Activated naive CD8-positive, alpha-beta T cell treated with anti-CD3 and anti-CD28 coated beads for 36 hours (primary cell): ENCODE measurements at regions not wholly inside any gene's neighbourhood (a gene's known extent, or its start where the extent isn't known, plus 50 kb on each side); places are given as distances from the start of the nearest gene placed in this dataset.
"Not testable (repeated sequence)": the region's sequence is repeated elsewhere in the genome, so short reads cannot be mapped to it uniquely, and the experiment has no call there.

Source experiments
- DNase-seq: peaks from one replicate; pipeline ENCODE4 v3.0.0; 2021
- H3K27ac Mint-ChIP-seq: one replicate; pipeline ENCODE4 v1.8.0; 2022; ENCODE audit warnings: mild to moderate bottlenecking, moderate library complexity, mixed read lengths
- H3K27me3 Mint-ChIP-seq: one replicate; pipeline ENCODE4 v1.8.0; 2022; ENCODE audit warnings: mild to moderate bottlenecking, mixed read lengths
- H3K36me3 Mint-ChIP-seq: one replicate; pipeline ENCODE4 v1.8.0; 2021; ENCODE audit warnings: mild to moderate bottlenecking, mixed read lengths
- H3K4me1 Mint-ChIP-seq: one replicate; pipeline ENCODE4 v1.8.0; 2021; ENCODE audit warnings: mixed read lengths
- H3K4me3 Mint-ChIP-seq: one replicate; pipeline ENCODE4 v1.8.0; 2022; ENCODE audit warnings: mild to moderate bottlenecking, moderate library complexity, mixed read lengths
- H3K9me3 Mint-ChIP-seq: one replicate; pipeline ENCODE4 v1.8.0; 2022; ENCODE audit warnings: mixed read lengths

- H3K27me3 Mint-ChIP-seq, H3K27ac Mint-ChIP-seq, H3K9me3 Mint-ChIP-seq, H3K4me3 Mint-ChIP-seq, DNase-seq, H3K36me3 Mint-ChIP-seq, H3K4me1 Mint-ChIP-seq: not testable (repeated sequence)
Observed at GRCh38 chr4:111961026-111961425, 184.2 kb upstream of the FAM241A start.

GRCh38 chr4:111961809-111962208, 183.4 kb upstream of the FAM241A start:
- no peak overlapping the region for H3K4me3 Mint-ChIP-seq
- H3K36me3 Mint-ChIP-seq, result no peaks in the 10 kb centered on the region
- H3K4me1 Mint-ChIP-seq, result no peaks in the 10 kb centered on the region
- H3K27me3 Mint-ChIP-seq, result no peaks in the 10 kb centered on the region
- H3K27ac Mint-ChIP-seq, result no peak overlapping the region
- no peak for DNase-seq
- H3K9me3 Mint-ChIP-seq, result no peaks in the 10 kb centered on the region

GRCh38 chr4:111963158-111963700, 182.0 kb upstream of the FAM241A start:
- DNase-seq, result no peak
- Mint-ChIP-seq H3K27me3 (no peaks in the 10 kb centered on the region), H3K27ac (no peak overlapping the region)

GRCh38 chr4:111977419-111977965, 167.8 kb upstream of the FAM241A start:
- DNase-seq, result no peak

More at GRCh38 chr4:111963158-111963700, 182.0 kb upstream of the FAM241A start:
- H3K4me3 Mint-ChIP-seq, result no peak overlapping the region
- H3K36me3 Mint-ChIP-seq, result no peaks in the 10 kb centered on the region
- H3K4me1 Mint-ChIP-seq, result no peaks in the 10 kb centered on the region
- no peaks in the 10 kb centered on the region for H3K9me3 Mint-ChIP-seq

GRCh38 chr4:111979921-111980320, 165.3 kb upstream of the FAM241A start:
- peaks cover 4% of the 10 kb centered on the region for H3K9me3 Mint-ChIP-seq
- H3K27me3 Mint-ChIP-seq, result peaks cover 16% of the 10 kb centered on the region
- no peak overlapping the region for H3K4me3 Mint-ChIP-seq
- no peak overlapping the region for H3K27ac Mint-ChIP-seq
- no peaks in the 10 kb centered on the region for H3K36me3 Mint-ChIP-seq
- no peaks in the 10 kb centered on the region for H3K4me1 Mint-ChIP-seq
- no peak for DNase-seq

More at GRCh38 chr4:111977419-111977965, 167.8 kb upstream of the FAM241A start:
- no peak overlapping the region for H3K4me3 Mint-ChIP-seq
- H3K4me1 Mint-ChIP-seq, result no peaks in the 10 kb centered on the region
- H3K36me3 Mint-ChIP-seq, result no peaks in the 10 kb centered on the region
- H3K27ac Mint-ChIP-seq, result no peak overlapping the region
- H3K27me3 Mint-ChIP-seq, result peaks cover 7% of the 10 kb centered on the region
- H3K9me3 Mint-ChIP-seq, result peaks cover 4% of the 10 kb centered on the region

- Mint-ChIP-seq H3K27me3 (peaks cover 22% of the 10 kb centered on the region), H3K9me3 (no peaks in the 10 kb centered on the region), H3K4me3 (no peak overlapping the region), H3K4me1 (no peaks in the 10 kb centered on the region), H3K27ac (no peak overlapping the region), H3K36me3 (no peaks in the 10 kb centered on the region)
- no peak for DNase-seq
Observed at GRCh38 chr4:111982089-111982488, 163.2 kb upstream of the FAM241A start.

GRCh38 chr4:111984169-111984819, 161.0 kb upstream of the FAM241A start:
- Mint-ChIP-seq H3K9me3 (no peaks in the 10 kb centered on the region), H3K27ac (no peak overlapping the region), H3K4me3 (no peak overlapping the region), H3K36me3 (no peaks in the 10 kb centered on the region), H3K4me1 (no peaks in the 10 kb centered on the region), H3K27me3 (peaks cover 25% of the 10 kb centered on the region)
- no peak for DNase-seq

GRCh38 chr4:111985426-111985825, 159.8 kb upstream of the FAM241A start:
- H3K27ac Mint-ChIP-seq, result no peak overlapping the region
- H3K27me3 Mint-ChIP-seq, result peaks cover 20% of the 10 kb centered on the region
- no peaks in the 10 kb centered on the region for H3K36me3 Mint-ChIP-seq
- no peaks in the 10 kb centered on the region for H3K9me3 Mint-ChIP-seq
- DNase-seq, result no peak
- H3K4me1 Mint-ChIP-seq, result no peaks in the 10 kb centered on the region
- no peak overlapping the region for H3K4me3 Mint-ChIP-seq

GRCh38 chr4:111986095-111986494, 159.2 kb upstream of the FAM241A start:
- no peak overlapping the region for H3K27ac Mint-ChIP-seq
- no peaks in the 10 kb centered on the region for H3K4me1 Mint-ChIP-seq
- peaks cover 19% of the 10 kb centered on the region for H3K27me3 Mint-ChIP-seq
- H3K4me3 Mint-ChIP-seq, result no peak overlapping the region
- no peak for DNase-seq
- H3K9me3 Mint-ChIP-seq, result no peaks in the 10 kb centered on the region
- H3K36me3 Mint-ChIP-seq, result no peaks in the 10 kb centered on the region

- Mint-ChIP-seq H3K27me3 (peaks cover 27% of the 10 kb centered on the region), H3K4me3 (no peak overlapping the region), H3K4me1 (no peaks in the 10 kb centered on the region), H3K36me3 (no peaks in the 10 kb centered on the region), H3K27ac (no peak overlapping the region), H3K9me3 (no peaks in the 10 kb centered on the region)
- DNase-seq, result no peak
Observed at GRCh38 chr4:111988514-111988913, 156.7 kb upstream of the FAM241A start.

- H3K36me3 Mint-ChIP-seq, result no peaks in the 10 kb centered on the region
- no peak overlapping the region for H3K4me3 Mint-ChIP-seq
- DNase-seq, result no peak
- no peak overlapping the region for H3K27ac Mint-ChIP-seq
- H3K9me3 Mint-ChIP-seq, result no peaks in the 10 kb centered on the region
- H3K4me1 Mint-ChIP-seq, result no peaks in the 10 kb centered on the region
- peaks cover 19% of the 10 kb centered on the region for H3K27me3 Mint-ChIP-seq
Observed at GRCh38 chr4:111989817-111990216, 155.4 kb upstream of the FAM241A start.

- H3K4me3 Mint-ChIP-seq, result no peak overlapping the region
- H3K4me1 Mint-ChIP-seq, result no peaks in the 10 kb centered on the region
- peaks cover 22% of the 10 kb centered on the region for H3K27me3 Mint-ChIP-seq
- no peaks in the 10 kb centered on the region for H3K9me3 Mint-ChIP-seq
- H3K36me3 Mint-ChIP-seq, result no peaks in the 10 kb centered on the region
- no peak overlapping the region for H3K27ac Mint-ChIP-seq
- DNase-seq, result no peak
Observed at GRCh38 chr4:111991163-111991562, 154.1 kb upstream of the FAM241A start.

GRCh38 chr4:111991797-111992196, 153.5 kb upstream of the FAM241A start:
- Mint-ChIP-seq H3K27ac (no peak overlapping the region), H3K4me1 (no peaks in the 10 kb centered on the region), H3K27me3 (peaks cover 29% of the 10 kb centered on the region), H3K4me3 (no peak overlapping the region), H3K9me3 (no peaks in the 10 kb centered on the region), H3K36me3 (no peaks in the 10 kb centered on the region)
- DNase-seq, result no peak

- DNase-seq, result no peak
- Mint-ChIP-seq H3K4me3 (no peak overlapping the region), H3K4me1 (no peaks in the 10 kb centered on the region), H3K27ac (no peak overlapping the region), H3K36me3 (no peaks in the 10 kb centered on the region), H3K27me3 (peaks cover 29% of the 10 kb centered on the region), H3K9me3 (no peaks in the 10 kb centered on the region)
Observed at GRCh38 chr4:111992351-111993168, 152.7 kb upstream of the FAM241A start.

GRCh38 chr4:111994392-111994791, 150.9 kb upstream of the FAM241A start:
- H3K4me3 Mint-ChIP-seq, result no peak overlapping the region
- DNase-seq, result no peak
- no peak overlapping the region for H3K27ac Mint-ChIP-seq
- no peaks in the 10 kb centered on the region for H3K36me3 Mint-ChIP-seq
- no peaks in the 10 kb centered on the region for H3K4me1 Mint-ChIP-seq
- peaks cover 30% of the 10 kb centered on the region for H3K27me3 Mint-ChIP-seq
- no peaks in the 10 kb centered on the region for H3K9me3 Mint-ChIP-seq
